ENCODE measurements at regions not wholly inside any gene's neighbourhood (a gene's known extent, or its start where the extent isn't known, plus 50 kb on each side); places are given as distances from the start of the nearest gene placed in this dataset.

DNA sequence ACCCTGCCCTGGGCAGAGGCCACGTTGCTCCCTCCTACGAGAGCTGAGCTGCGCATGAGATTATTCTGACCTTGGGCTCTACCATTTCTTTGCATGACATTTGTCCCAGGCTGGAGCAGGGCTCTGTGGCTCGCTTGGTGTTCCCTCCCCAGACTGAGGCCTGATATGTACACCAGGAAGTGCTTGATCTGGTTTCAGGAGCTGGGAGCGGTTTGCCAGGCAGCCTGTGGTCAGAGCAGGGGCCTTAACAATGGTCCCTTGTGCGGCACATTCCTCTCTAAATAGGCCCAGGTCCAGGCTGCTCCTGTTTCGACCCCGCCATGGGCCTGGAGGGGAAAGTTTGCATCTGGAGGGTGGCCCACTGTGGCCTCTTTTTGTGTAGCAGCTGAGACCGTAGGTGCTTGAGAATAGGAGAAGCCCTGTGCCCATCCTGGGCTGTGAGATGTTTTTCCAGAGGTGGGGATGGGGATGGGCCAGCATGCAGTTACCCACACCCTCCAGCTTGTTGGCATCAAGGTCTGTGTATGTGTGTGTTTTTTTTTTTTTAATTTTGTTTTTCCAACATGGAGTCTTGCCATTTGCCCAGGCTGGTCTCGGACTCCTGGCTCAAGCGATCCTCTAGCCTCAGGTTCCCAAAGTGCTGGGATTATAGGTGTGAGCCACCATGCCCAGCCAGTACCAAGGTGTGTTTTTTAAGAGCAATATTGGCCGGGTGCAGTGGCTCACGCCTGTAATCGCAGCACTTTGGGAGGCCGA, 253.9 kb downstream of the SEC14L1 start:
- peak; percentile 58 to 70 for DNase-seq
- intact Hi-C loops (cut with DNase I, micrococcal nuclease) = no loop called here
- ATAC-seq = peak; percentile 62

DNA sequence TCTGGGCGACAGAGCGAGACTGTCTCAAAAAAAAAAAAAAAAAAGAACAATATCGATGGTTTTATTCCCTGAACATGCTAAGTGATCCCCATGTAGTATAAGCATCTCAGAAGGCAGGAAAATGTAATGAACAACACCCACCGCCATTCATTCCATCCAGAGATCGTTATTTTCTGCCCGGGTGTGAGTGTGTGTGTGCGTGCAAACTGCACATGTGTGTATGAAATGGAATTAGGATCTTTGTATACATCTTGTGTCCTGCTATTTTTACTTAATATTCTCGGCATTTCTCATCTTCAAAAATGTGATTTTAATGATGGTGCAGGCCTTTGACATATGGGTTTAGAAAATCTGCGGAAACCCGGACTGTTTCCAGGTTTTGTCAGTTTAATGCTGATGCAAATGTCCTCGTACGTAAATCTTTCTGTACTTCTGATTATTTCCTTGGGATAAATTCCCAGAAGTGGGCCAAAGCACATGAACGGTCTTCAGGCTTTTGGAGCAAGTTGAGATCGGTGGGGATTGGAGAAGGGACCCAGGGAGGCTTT, 254.8 kb downstream of the SEC14L1 start:
- ATAC-seq (no peak), DNase-seq (no peak)
- intact Hi-C loops (cut with DNase I, micrococcal nuclease) = no loop called here

DNA sequence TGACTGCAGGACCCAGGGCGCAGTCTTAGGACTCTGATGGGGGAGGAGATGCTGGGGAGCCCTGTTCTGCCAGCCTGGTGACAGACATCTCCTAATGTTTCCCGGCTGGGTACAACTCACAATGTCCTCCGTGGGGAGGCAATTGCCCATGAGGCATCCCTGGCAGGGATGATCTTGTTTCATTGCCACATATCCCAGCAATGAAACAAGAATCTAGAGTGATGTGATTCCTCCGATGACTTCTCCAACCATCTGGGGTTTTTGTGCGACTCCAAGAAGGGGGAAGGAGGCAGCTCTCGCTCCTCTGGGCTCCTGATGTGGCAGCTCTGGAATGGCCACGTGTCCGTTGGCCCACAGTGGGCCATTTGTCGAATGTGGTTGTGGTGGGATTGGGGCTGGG, 255.8 kb downstream of the SEC14L1 start:
- intact Hi-C loops (cut with DNase I, micrococcal nuclease) = no loop called here
- no peak for ATAC-seq
- no peak for DNase-seq

DNA sequence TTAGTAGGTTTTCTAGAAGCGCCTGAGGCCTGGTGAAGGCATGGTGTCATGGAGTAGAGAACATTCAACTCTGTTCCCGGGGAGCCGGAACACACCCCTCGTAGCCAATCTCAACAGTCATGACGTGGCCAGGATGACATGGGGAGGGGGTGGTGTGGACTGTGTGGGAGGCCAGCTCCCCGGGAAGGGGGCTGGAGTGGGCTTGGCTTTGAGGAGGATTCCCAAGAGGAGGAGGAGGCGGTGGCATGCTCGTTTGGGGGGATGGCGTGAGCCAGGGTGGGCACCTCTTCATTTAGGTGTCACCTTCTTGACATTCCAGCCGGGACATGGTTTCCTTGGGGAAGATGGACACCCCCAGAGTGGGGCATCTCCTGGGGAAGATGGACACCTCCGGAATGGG, 257.5 kb downstream of the SEC14L1 start:
- DNase-seq (no peak), ATAC-seq (no peak)
- intact Hi-C loops (cut with DNase I, micrococcal nuclease) = no loop called here

DNA sequence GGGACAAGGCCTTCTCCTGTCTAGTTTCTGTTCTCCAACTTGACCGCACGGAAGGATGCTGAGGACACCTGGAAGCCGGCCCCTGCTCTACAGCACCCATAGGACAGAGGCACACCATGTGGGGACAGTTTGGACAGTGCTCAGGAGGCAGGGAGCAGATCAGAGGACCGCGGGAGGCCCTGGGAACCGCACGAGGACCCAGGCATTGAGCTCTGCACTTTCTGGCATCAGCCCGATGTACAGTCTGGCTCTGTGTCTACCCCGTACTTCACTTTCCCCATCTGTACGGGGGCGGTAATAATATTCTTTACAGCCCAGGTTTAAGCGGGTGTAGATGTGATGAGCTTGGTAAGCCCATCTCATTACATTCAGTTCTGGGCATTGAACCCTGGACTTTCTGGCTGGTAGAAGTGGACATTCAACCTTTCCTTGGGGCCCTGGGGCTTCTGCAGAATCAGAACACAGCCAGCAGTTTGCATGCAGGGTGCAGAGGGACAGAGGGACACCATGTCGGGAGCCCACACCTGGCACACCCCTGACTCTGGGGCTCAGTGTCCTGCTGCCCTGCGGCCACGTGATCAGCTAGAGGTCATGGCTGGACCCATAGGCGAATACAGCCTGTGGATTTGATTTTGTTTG, 258.7 kb downstream of the SEC14L1 start:
- DNase-seq (no peak), ATAC-seq (no peak)
- intact Hi-C loops (cut with DNase I, micrococcal nuclease) = no loop called here

DNA sequence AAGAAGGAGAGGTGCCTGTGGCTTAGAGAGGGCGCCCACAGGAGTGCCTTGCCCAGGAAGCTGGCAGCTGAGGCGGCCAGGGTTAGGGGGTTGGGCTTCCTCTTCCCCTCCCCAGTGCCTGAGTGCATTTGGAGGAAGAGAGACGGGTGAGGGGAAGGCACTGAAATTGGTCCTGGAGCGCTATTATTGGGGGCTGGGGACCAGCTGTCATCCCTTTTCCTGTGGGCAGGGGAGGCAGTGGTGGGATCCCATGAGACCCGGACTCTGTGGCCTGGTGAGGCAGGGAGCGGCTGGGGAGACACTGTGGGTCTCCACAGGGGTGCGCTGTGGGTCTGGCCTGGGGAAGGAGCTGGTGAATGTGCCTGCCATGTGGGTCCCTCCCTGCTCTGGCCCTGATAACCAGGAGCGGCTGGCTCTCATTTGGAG, 259.7 kb downstream of the SEC14L1 start:
- ATAC-seq (peak; percentile 28), DNase-seq (no peak)
- intact Hi-C loops (cut with DNase I, micrococcal nuclease) = no loop called here

DNA sequence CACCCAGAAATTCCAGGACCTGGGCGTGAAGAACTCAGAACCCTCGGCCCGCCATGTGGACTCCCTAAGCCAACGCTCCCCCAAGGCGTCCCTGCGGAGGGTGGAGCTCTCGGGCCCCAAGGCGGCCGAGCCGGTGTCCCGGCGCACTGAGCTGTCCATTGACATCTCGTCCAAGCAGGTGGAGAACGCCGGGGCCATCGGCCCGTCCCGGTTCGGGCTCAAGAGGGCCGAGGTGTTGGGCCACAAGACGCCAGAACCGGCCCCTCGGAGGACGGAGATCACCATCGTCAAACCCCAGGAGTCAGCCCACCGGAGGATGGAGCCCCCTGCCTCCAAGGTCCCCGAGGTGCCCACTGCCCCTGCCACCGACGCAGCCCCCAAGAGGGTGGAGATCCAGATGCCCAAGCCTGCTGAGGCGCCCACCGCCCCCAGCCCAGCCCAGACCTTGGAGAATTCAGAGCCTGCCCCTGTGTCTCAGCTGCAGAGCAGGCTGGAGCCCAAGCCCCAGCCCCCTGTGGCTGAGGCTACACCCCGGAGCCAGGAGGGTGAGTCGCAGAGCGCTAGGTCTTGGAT, 261.5 kb downstream of the SEC14L1 start:
- DNase-seq = no peak
- intact Hi-C loops (cut with DNase I, micrococcal nuclease) = no loop called here
- no peak for ATAC-seq

DNA sequence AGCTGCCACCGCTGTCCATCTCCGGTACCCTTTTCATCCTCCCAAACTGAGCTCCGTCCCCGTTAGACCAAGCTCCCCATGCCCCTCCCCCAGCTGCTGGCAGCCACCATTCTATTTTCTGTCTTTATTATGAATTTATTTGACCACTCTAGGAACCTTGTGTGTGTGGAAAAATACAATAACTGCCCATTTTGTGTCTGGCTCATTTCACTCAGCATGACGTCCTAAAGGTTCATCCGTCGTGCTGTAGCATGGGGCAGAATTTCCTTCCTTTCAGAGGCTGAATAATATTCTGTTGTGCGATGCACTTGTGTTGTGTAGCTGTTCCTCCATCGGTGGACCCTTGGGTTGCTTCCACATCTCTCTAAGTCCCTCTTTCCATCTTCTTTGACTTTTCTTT, 263.1 kb downstream of the SEC14L1 start:
- intact Hi-C loops (cut with DNase I, micrococcal nuclease) = no loop called here
- DNase-seq = no peak
- no peak for ATAC-seq

DNA sequence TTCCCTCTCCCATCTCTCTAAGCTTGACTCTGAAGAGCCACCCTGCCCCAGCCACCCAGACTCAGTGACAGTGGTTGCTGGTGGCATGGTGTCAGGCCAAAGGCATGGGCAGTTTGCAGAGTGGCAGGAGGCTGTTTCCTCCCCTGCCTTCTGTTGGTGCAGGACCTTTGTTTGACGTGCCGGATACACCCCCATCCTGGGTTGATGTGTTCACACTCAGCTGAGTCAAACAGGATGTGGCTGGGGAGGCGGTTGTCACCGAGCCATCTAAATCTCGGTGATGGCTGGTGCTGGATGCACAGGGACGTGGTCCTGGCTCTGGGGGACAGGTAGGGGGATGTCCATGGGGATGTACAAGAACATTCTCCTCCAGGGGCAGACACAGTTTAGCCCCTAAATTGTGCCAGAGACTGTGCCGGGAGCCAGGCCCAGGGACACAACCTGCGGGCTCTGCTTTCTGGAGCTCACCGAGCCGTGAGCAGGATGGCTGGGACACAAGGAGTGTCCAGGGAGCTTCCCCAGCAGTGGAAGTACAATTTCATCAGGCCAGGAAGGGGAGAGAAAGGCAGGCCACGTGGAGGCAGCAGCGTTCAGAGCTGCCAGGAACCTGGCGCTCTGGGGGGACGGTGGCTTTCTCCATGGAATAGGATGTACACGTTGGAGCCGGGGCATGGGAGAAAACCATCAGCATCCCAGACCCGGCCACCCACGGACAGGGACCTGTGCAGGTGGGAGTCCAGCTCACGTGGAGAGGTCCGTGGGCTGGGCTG, 264.2 kb downstream of the SEC14L1 start:
- intact Hi-C loops (cut with DNase I, micrococcal nuclease) = no loop called here
- DNase-seq (peak; percentile 57 to 65), ATAC-seq (peak; percentile 3)

DNA sequence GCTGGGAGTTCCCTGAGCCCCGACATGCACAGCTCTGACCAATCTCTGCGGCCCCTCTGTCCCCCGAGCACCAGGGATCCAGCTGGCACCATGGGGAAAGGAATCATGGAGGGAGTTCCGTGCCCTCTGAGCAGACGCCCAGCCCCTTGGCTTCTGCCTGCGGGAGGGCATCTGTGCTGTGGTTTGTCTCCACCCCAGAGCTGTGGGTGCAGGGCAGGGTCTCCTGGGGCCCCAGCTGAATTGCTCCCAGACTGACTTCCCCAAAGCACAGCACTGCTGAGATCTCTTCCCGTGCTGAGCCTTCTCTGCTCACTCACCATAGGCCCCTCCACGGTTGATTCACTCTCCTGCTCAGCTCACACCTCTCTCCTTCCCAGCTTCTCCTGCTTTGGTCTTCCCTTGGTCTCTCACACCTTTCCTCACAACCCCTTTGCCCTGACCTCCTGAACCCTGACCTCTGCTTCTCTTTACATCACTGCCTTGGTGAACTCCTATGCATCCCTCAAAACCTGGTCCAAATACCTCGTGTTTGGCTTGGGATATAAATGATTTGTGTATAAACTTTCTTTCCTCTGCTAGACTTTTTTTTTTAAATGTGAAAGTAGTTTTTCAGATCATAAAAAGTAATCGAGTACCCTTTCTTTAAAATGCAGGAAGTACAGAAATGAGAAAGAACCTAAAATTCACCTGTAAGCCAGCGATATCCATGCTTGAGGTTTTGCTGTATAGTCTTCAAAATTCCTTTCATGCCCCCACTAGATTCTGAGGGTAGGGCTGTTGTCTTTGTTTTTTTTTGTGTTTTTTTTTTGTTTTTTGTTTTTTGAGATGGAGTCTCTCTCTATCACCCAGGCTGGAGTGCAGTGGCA, 265.3 kb downstream of the SEC14L1 start:
- ATAC-seq = no peak
- DNase-seq = peak in 1 of 2 donors; percentile 32
- intact Hi-C loops (cut with DNase I, micrococcal nuclease) = no loop called here

DNA sequence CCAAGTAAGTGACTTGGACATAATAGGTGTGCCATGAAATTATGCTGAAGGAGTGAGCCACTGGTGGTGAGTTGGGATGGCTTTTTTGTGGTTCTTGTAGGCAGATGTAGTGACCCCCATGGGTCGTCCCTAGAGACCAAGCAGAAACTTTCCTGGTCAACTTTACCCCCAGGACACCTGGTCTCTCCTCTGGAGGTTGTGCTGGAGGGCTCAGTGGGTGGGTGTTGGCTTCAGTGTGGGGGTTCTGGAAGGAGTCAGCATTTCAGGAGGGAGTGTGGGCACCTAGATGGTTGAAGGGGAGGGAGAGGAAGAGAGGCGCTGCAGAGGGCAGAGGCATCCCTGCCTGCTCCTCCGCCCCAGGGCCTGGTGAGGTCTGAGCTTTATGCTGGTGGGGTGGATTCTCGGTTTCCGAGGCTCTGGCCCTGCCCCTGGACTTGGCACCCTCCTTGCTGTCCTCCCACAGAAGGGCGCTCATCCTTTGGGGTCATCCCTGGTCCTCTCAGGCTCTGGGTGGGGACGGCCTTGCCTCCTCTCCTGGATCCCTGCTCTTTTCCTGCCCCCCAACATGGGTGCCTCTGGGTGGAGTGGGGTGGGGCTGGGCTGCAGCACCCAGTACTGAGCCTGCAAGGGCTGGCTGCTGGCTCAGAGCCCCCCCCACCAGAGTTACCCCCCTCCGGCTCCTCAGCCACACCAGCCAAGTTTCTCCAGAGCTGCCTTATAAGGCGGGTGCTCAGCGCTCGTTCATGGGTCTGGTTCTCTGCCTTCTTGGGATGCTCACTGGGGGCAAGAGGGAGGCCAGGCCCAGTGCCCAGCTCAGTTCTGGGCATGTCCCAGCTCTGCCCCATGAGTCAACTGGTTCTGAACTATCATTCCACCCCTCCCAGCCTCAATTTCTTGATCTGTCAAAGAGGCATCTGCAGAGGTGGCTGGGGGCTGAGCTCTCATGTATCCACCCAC, 266.8 kb downstream of the SEC14L1 start:
- ATAC-seq = no peak
- intact Hi-C loops (cut with DNase I, micrococcal nuclease) = no loop called here
- peak in 1 of 2 donors; percentile 79 for DNase-seq

DNA sequence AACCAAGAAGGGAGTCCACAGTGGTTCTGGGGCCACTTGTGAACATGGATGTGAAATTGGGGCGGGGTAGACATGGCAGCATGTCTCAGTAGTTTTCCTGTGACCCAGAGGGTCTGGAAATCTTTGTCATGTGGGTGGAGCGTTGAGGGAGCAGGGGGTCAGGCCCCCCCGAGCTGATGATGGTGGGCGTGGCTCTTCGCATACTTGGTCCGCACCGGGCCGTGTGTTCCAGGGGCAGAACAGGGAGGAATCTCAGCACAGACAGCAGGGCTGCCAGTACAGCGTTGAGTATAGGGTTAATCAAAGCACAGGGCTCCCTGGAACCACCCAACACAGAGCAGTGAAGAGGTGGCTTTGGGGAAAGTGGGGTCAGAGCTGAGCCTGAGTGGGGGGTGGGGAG, 267.5 kb downstream of the SEC14L1 start:
- intact Hi-C loops (cut with DNase I, micrococcal nuclease) = no loop called here
- no peak for ATAC-seq
- no peak for DNase-seq

DNA sequence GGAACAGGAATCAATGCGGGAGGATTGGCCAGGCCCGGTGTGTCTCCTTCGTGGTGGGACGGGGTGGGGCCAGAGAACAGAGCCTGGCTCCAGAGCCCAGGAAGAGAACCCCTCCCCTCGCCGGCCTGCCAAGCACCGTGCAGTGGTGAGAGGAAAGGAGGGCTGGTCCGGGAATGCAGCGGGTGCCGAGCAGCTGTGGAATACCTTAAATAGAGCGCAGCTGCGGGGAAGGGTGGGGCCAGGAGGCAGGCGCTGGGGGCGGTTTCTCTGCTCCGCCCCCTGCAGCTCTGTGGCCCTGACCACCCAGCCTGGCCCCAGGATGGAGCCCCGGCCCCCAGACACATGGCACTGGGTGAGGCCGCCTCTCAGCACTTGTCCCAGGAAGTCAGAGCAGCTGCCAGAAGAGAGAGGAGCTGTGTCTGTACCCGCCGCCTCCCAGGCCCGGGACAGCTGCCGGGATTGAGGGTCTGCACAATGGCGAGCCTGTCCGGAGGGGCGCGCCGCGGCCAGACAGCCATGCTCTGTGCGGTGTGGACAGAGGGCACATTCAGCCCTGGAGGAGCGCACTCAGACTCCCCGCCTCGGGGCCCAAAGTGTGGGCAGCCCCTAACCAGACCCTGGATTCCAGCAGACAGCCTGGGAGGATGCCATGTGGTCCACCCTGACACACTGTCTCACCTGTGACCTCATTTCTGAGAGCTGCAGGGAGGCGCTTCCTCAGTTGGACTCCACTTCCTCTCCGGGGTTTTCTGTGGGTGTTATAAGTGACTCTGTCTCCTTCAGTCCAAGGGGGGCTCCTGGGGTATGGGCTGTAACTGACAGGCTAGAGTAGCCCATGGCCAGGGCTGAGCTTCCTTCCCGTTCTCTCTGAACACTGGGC, 268.8 kb downstream of the SEC14L1 start:
- intact Hi-C loops (cut with DNase I, micrococcal nuclease) = no loop called here
- ATAC-seq (peak; percentile 69), DNase-seq (peak; percentile 67 to 88)

DNA sequence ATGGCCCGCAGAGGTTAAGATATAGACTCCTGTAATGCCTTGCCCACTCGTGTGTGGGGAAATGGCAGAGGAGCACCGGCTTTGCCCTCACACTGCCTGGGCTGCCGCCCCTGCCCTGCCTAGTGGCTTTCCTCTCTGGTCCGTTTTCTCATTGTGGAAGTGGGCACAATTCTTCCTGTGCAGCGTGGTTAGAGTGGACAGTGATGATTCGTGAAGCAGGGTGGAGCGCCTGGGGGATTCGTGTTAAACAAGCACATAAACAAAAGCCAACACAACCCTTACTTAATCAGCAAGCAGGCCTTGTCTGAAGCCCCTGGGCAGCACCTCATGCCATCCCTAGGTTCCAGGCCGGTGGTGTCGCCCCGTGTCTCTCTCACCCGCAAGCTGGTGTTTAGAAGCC, 269.7 kb downstream of the SEC14L1 start:
- DNase-seq (no peak), ATAC-seq (no peak)
- intact Hi-C loops (cut with DNase I, micrococcal nuclease) = no loop called here

DNA sequence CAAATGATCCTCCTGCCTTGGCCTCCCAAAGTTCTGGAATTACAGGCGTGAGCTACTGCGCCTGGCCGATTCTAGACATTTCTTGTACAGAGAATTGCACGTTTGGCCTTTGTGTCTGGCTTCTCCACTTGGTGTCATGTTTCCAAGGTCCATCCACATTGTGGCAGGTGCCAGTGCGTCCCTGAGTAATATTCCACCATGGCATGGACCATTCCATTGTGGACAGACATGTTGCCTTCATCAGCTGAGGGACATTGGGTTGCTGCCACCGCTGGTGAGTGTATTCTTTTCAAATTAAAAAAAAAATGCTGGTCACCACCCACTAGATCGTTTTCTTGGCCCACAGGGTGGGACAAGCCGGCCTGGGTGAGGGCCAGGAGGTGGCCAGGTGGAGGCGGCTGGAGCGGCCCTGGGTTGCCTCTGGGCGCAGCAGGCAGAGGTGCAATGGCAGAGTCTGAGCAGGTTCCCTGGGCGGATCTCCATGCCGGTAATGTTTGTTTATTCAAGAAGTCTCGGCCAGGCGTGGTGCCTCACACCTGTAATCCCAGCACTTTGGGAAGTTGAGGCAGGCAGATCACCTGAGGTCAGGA, 274.1 kb downstream of the SEC14L1 start:
- ATAC-seq (peak; percentile 26), DNase-seq (no peak)
- intact Hi-C loops (cut with DNase I, micrococcal nuclease) = no loop called here

DNA sequence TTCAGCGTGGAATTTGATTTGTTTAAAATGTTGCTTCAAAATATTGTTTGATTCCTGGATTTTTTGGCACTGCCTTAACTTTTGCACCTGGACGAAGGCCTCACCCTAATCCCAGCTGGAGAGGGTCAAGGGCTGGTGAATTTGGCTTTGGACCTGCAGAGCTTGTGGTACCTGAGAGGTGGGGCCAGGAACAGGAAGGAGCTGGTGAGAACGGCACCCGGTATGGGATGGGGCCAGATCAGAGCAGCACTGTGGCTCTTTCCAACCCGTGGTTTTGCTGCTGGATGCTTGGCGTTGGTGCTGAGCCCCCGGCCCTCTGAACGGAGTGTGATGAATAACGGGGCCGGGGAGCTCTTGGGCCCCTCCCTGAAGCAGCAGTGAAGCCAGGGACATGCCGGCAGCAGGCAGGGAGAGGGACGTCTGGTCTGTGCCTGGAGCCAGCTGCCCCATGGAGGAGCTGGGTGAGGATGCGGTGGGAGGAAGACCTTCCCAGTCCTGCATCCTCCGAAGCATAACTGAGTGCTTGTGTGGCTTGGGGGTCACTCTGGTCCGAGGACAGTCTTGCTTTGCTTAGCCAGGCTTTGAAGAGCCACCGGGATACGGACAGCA, 275.4 kb downstream of the SEC14L1 start:
- DNase-seq = no peak
- intact Hi-C loops (cut with DNase I, micrococcal nuclease) = no loop called here
- ATAC-seq = no peak
